Coronary artery (tissue), 2 donors: ENCODE measurements at regions not wholly inside any gene's neighbourhood (a gene's known extent, or its start where the extent isn't known, plus 50 kb on each side); places are given as distances from the start of the nearest gene placed in this dataset.

ENCODE experiments used
- DNase-seq: peaks from one replicate; pipeline ENCODE4 v3.0.0-alpha.2; 2017; ENCODE audit warnings: low spot score
- H3K27ac ChIP-seq, 2 donors: fragments of 200-600 bp; sonication (generic); one replicate each; pipeline ENCODE4 v1.5.1; 2016 to 2019
- H3K4me3 ChIP-seq: fragments of 200-600 bp; sonication (generic); 2 replicates; pipeline ENCODE4 v1.5.1; 2016; ENCODE audit warnings: mild to moderate bottlenecking, moderate library complexity
- CTCF ChIP-seq: fragments of 200-600 bp; sonication (generic); IDR thresholded peaks from one replicate; pipeline ENCODE4 v1.5.1; 2019; ENCODE audit warnings: antibody characterized with exemption

GRCh38 chr5:96284727-96285389, 148.2 kb downstream of the PCSK1 start:
- TF ChIP-seq CTCF: no peak

GRCh38 chr5:96283589-96283988, 149.5 kb downstream of the PCSK1 start:
- H3K4me3 ChIP-seq: no peak overlapping the region
- no peak for TF ChIP-seq CTCF
- H3K27ac ChIP-seq: no peak overlapping the region
- no peak for DNase-seq

More at GRCh38 chr5:96284727-96285389, 148.2 kb downstream of the PCSK1 start:
- H3K27ac ChIP-seq: no peak overlapping the region
- no peak for DNase-seq
- no peak overlapping the region for H3K4me3 ChIP-seq

GRCh38 chr5:96282020-96282419, 151.0 kb downstream of the PCSK1 start:
- no peak for DNase-seq
- H3K4me3 ChIP-seq: no peak overlapping the region
- no peak overlapping the region for H3K27ac ChIP-seq
- no peak for TF ChIP-seq CTCF

- DNase-seq: no peak
- Histone ChIP-seq H3K27ac (no peak overlapping the region), H3K4me3 (no peak overlapping the region)
- TF ChIP-seq CTCF: no peak
These were observed 152.1 kb downstream of the PCSK1 start for GRCh38 chr5:96280946-96281393.

GRCh38 chr5:96279801-96280542, 153.1 kb downstream of the PCSK1 start:
- TF ChIP-seq CTCF: no peak
- H3K27ac ChIP-seq: no peak overlapping the region
- H3K4me3 ChIP-seq: no peak overlapping the region
- DNase-seq: no peak

- Histone ChIP-seq H3K27ac (no peak overlapping the region), H3K4me3 (no peak overlapping the region)
- DNase-seq: no peak
- no peak for TF ChIP-seq CTCF
These were observed 154.1 kb downstream of the PCSK1 start for GRCh38 chr5:96278981-96279380.

GRCh38 chr5:96275051-96275450, 158.0 kb downstream of the PCSK1 start:
- TF ChIP-seq CTCF: no peak
- no peak overlapping the region for H3K27ac ChIP-seq
- H3K4me3 ChIP-seq: no peak overlapping the region
- DNase-seq: no peak
